Prostate gland (tissue), 2 donors: ENCODE measurements at regions not wholly inside any gene's neighbourhood (a gene's known extent, or its start where the extent isn't known, plus 50 kb on each side); places are given as distances from the start of the nearest gene placed in this dataset.

ENCODE experiments used
- DNase-seq: peaks from one replicate; pipeline ENCODE4 v3.0.0-alpha.2; 2019; ENCODE audit warnings: low spot score
- H3K27ac ChIP-seq, 2 donors: fragments of 200-600 bp; sonication (generic); 2 replicates each; pipeline ENCODE4 v1.5.1; 2017 to 2019
- H3K27me3 ChIP-seq: fragments of 200-600 bp; sonication (generic); replicated peaks from 2 replicates; pipeline ENCODE4 v1.5.1; 2019; ENCODE audit not compliant: insufficient read depth
- H3K36me3 ChIP-seq, 2 donors: fragments of 200-600 bp; sonication (generic); 1 replicate in 1 of 2; 2 replicates in 1 of 2; pipeline versions ENCODE4 v1.5.1 to v1.8.1; 2017 to 2019
- H3K4me1 ChIP-seq: fragments of 200-600 bp; sonication (generic); replicated peaks from 2 replicates; pipeline ENCODE4 v1.5.1; 2019
- H3K4me3 ChIP-seq, 2 donors: fragments of 200-600 bp; sonication (generic); 2 replicates each; pipeline ENCODE4 v1.5.1; 2017 to 2019
- H3K9me3 ChIP-seq: fragments of 200-600 bp; sonication (generic); 2 replicates; pipeline ENCODE4 v1.5.1; 2017
- POLR2A ChIP-seq: fragments of 450-650 bp; IDR thresholded peaks from one replicate; pipeline ENCODE4 v1.6.1; 2016; ENCODE audit warnings: antibody characterized with exemption, mild to moderate bottlenecking
- POLR2AphosphoS5 ChIP-seq: sonication (generic); formaldehyde crosslinking; IDR thresholded peaks from one replicate; pipeline ENCODE4 v1.6.1; 2017; ENCODE audit warnings: antibody characterized with exemption
- WGBS: methylation state at CpG from one replicate; pipeline ENCODE4 v1.1.5; 2018; 5-methylcytosine and 5-hydroxymethylcytosine counted together
- intact Hi-C: fragments of 100-400 bp; cut with DNase I; formaldehyde crosslinking; loops from one replicate; pipeline ENCODE4 v1.14.2; 2022
- TF ChIP-seq, protein P1 (sequence below), 4 experiments: fragments of 200-600 bp in 2 of 4; fragments of 450-650 bp in 2 of 4; sonication (generic) in 2 of 4; IDR thresholded peaks; 1 replicate in 3 of 4; 2 replicates in 1 of 4; pipeline ENCODE4 v1.5.1; 2016 to 2019; ENCODE audit warnings: antibody characterized with exemption in 4 of 4, mild to moderate bottlenecking in 2 of 4, moderate library complexity in 2 of 4

DNA sequence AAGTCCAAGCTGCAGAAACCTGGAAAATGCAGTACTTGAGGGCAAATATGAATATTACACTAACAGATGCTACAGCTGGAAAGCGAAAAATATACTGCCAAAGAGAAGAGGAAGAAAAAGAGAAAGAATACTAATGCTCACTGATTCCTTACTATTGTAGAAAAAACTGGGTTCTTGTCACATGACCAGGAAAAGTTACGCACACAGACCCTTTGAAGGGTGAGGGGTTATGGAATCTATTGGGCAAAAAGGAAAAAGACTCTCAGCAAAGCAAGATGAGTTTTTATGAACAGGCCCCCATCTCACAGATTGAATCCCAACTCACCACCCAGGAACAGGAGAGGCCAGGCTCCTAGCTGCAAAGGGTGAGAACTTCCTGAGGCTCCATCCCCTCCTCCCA is 228.1 kb upstream of the KLF14 start:
- Histone ChIP-seq H3K27ac (no peak overlapping the region), H3K4me1 (no peaks in the 10 kb centered on the region), H3K27me3 (no peaks in the 10 kb centered on the region), H3K36me3 (peaks cover 0 to 2% of the 10 kb centered on the region in 2 donors), H3K4me3 (no peak overlapping the region), H3K9me3 (no peaks in the 10 kb centered on the region)
- no peak for DNase-seq
- WGBS: 96% methylated on average over 2 of the region's 2 CpGs
- TF ChIP-seq, protein P1, sequence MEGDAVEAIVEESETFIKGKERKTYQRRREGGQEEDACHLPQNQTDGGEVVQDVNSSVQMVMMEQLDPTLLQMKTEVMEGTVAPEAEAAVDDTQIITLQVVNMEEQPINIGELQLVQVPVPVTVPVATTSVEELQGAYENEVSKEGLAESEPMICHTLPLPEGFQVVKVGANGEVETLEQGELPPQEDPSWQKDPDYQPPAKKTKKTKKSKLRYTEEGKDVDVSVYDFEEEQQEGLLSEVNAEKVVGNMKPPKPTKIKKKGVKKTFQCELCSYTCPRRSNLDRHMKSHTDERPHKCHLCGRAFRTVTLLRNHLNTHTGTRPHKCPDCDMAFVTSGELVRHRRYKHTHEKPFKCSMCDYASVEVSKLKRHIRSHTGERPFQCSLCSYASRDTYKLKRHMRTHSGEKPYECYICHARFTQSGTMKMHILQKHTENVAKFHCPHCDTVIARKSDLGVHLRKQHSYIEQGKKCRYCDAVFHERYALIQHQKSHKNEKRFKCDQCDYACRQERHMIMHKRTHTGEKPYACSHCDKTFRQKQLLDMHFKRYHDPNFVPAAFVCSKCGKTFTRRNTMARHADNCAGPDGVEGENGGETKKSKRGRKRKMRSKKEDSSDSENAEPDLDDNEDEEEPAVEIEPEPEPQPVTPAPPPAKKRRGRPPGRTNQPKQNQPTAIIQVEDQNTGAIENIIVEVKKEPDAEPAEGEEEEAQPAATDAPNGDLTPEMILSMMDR (IDR thresholded peaks at IDR 0.05): no peak
- intact Hi-C loops: no loop called here

DNA sequence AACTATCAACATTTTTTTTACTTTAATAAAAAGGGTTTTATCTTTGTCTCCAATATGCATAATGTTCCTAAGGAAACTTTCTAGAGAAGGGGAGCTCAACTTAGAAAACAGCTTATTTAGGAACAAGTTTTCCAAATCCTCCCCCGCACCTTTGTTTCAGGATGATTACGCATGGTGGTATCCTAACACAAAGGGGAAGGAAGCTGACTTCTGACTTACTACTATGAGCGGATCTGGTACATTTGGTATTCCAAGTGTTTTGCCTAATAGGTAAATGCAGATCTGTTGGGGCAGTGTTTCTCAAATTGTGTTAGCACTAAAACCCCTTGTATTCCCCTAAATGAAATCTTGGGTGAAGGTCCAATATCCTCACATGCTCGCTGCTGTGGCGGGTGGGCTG is 229.3 kb upstream of the KLF14 start:
- no peak for TF ChIP-seq POLR2A
- no peak for TF ChIP-seq POLR2AphosphoS5
- TF ChIP-seq, protein P1 (IDR thresholded peaks at IDR 0.05): no peak
- Histone ChIP-seq H3K4me3 (no peak overlapping the region), H3K36me3 (peaks cover 0 to 2% of the 10 kb centered on the region in 2 donors), H3K27me3 (no peaks in the 10 kb centered on the region), H3K27ac (no peak overlapping the region), H3K4me1 (no peaks in the 10 kb centered on the region), H3K9me3 (no peaks in the 10 kb centered on the region)
- intact Hi-C loops: no loop called here
- WGBS: 93% methylated on average over 5 of the region's 5 CpGs
- no peak for DNase-seq

DNA sequence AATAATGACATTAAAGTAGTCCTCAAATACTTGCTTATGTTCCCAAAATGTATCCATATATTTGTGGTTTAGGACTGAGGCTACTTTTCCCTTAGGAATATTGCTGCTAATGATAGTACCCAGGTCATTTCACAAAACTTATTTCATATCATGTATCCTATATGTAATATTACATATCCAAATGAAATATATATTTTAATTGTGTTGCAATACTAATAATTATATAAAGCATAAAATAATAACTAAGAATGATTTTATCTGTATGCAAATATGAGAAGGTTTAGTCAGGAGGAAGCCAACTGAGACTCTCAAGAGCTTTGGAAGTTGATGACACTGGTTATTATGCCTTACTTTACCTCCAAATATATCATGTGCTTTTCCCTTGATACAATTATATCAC is 231.5 kb upstream of the KLF14 start:
- Histone ChIP-seq H3K27me3 (no peaks in the 10 kb centered on the region), H3K4me1 (no peaks in the 10 kb centered on the region), H3K27ac (no peak overlapping the region), H3K4me3 (no peak overlapping the region), H3K36me3 (no peaks in the 10 kb centered on the region), H3K9me3 (no peaks in the 10 kb centered on the region)
- intact Hi-C loops: no loop called here
- no peak for DNase-seq
- TF ChIP-seq POLR2A (no peak), POLR2AphosphoS5 (no peak)
- TF ChIP-seq, protein P1 (IDR thresholded peaks at IDR 0.05): no peak

DNA sequence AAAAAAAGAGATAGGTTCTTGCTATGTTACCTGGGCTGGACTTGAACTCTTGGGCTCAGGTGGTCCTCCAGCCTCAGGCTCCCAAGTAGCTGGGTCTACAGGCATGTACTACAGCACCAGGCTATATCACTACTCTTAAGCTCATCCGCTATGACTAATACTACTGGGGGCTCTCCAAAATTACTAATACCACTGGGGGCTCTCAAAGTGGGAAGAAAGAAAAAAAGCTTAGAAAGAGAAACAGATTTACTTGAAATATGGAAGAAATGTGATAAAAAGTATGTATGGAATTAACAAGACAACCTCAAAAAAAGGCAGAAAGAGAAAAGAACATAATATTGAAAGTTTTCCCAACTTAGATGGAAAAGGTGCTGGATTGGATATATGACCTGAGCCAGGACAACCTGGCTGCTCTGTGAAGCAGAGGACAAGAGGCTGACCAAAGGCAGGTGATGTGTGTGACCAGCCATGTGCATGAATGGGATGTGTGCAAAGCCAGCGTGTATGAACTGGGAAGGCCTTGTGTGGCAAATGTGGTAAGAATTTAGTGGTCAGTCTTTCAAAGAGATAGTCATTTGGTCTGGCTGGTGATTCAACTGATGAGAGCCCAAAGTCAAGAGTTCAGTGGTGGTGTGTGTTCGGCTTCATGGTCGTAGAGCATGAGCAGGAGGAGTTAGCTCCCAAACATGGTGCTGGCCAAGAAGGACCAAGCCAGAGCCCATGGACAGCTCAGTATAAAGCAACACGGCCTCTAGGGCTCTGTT is 232.4 kb upstream of the KLF14 start:
- Histone ChIP-seq H3K27me3 (no peaks in the 10 kb centered on the region), H3K27ac (no peak overlapping the region), H3K36me3 (no peaks in the 10 kb centered on the region), H3K9me3 (no peaks in the 10 kb centered on the region), H3K4me3 (no peak overlapping the region), H3K4me1 (no peaks in the 10 kb centered on the region)
- 89% methylated on average over 5 of the region's 5 CpGs for WGBS
- intact Hi-C loops: no loop called here
- no peak for DNase-seq
- no peak for TF ChIP-seq POLR2AphosphoS5
- no peak for TF ChIP-seq POLR2A
- TF ChIP-seq, protein P1 (IDR thresholded peaks at IDR 0.05): no peak

DNA sequence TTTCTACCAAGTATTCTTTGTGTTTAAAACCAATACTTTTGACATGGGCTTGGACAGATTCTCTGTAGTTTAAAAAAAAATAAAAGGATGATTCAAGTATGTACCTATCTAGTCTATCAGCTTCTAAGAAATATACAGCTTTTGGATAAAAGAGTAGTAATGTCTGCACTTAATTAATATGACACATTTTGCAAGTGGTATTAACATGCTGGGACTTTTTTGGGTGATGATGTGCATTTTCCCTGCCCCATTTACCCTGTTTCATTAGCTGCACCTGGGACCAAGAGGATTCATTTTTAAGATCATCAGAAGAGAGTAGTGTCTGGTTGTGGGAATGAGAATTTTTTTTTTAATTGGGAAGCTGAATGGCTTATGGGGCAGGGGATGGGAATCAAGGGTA is 236.2 kb upstream of the KLF14 start:
- Histone ChIP-seq H3K4me1 (no peaks in the 10 kb centered on the region), H3K9me3 (no peaks in the 10 kb centered on the region), H3K27ac (no peak overlapping the region), H3K27me3 (no peaks in the 10 kb centered on the region), H3K36me3 (no peaks in the 10 kb centered on the region), H3K4me3 (no peak overlapping the region)
- TF ChIP-seq, protein P1 (IDR thresholded peaks at IDR 0.05): no peak
- TF ChIP-seq POLR2A: no peak
- TF ChIP-seq POLR2AphosphoS5: no peak
- DNase-seq: no peak
- intact Hi-C loops: no loop called here
